SKM-1 (cell line): ENCODE measurements at regions not wholly inside any gene's neighbourhood (a gene's known extent, or its start where the extent isn't known, plus 50 kb on each side); places are given as distances from the start of the nearest gene placed in this dataset.
"Not testable (repeated sequence)": the region's sequence is repeated elsewhere in the genome, so short reads cannot be mapped to it uniquely, and the experiment has no call there.

Experiments
- DNase-seq: peaks from one replicate; lab custom pipeline; 2025; ENCODE audit not compliant: unreplicated experiment; lab: John Stamatoyannopoulos, UW

DNA sequence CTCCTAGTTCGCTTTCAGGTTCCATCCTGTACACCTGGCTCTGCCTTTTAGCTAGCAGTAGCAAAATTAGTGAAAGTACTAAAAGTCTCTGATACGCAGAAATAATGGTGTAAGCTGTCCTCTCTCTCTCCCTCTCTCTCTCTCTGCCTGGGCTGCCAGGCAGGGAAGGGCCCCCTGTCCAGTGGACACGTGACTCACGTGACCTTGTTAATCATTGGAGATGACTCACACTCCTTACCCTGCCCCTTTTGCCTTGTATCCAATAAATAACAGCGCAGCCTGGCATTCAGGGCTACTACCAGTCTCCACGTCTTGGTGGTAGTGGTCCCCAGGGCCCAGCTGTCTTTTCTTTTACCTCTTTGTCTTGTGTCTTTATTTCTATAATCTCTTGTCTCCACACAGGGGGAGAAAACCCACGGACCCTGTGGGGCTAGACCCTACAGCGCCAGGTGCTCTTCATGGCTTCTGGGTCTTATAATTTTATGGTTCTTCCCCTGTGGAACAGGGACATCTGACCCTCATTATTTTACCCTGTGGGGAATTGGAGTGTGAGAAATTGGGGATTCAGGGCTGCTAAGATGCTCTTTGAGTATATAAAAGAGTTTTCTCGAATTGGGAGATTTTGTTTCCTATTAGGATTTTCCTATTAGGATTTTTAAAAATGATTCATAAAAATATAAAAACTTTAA lies 1348.2 kb downstream of the GATA3 start:
- DNase-seq = not testable (repeated sequence)

DNA sequence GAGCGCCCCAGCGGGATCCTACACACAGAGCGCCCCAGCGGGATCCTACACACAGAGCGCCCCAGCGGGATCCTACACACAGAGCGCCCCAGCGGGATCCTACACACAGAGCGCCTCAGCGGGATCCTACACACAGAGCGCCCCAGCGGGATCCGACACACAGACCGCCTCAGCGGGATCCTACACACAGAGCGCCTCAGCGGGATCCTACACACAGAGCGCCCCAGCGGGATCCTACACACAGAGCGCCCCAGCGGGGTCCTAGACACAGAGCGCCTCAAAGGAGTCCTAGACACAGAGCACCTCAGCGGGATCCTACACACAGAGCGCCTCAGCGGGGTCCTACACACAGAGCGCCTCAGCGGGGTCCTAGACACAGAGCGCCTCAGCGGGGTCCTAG lies 1352.7 kb downstream of the GATA3 start:
- not testable (repeated sequence) for DNase-seq

DNA sequence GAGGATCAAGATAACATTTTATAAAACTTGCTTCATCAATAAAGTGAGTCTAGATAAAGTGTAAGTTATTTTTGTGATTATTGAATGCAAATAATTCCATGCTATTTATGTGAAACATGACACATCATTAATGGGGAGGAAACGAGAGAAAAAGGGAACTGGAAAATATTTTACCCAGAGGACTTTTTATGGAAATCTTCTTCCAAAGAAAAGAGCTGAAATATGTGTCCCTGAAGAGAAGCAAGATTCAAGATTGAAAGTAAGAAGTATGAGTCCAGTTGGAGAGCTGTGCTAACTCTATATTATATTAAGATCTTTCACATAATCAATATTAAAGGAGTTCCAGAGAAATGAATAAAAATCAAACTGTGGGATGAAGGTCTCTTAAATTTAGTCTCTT lies 1361.8 kb downstream of the GATA3 start:
- DNase-seq = no peak

DNA sequence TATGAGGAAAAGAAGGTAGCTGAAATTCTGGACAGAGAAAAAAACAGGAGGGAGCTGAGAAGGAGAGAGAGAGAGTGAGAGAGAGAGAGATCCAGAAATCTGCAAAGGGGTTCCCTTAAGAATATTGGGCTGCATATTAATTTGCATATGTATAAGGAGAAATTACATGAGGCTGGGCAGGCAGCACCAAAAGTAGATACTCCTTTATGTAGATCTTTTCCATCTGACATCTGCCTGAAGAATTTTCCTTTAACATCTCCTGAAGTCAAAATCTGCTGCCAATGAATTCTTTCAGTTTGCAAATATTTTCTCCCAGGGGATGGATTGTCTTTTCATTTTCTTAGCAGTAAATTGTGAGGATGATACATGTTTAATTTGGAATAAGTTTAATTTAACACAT lies 1365.3 kb downstream of the GATA3 start:
- no peak for DNase-seq

DNA sequence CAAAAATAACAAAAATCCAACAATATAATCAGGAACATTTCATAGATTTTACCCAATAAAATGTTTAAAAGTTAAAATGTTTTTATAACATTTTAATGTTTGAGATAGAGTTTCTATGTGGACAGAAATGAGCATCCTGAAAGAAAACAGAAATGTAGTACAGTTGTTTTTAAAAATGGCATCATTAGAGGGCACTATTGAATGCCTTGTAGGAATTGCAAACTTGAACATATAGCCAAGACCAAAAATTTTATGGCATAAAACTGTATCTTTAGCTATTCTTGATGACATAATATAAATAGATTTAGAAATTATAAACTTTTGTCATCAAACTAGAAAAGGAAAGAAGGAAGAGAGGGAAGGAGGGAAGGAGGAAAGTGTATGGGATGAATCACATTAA lies 1372.7 kb downstream of the GATA3 start:
- DNase-seq = no peak

DNA sequence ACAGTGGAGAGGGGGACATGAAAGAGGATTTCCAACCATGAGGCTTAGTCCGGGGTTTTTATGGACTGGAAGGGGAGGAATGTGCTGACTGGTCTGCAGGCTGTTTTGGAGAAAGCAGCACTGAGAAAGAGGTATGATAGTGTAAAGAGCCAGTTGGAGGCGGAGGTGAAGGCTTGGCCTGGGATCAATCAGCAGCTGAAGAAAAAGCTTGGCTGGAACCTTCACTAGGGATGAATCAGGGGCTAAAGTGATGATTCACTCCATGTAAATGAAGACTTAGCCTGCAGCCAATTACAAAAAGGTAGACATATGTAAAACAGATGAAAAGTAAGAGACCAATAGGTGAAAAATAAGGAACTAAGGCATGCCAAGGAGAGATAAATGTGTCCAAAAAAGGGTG lies 1382.6 kb downstream of the GATA3 start:
- DNase-seq = no peak

DNA sequence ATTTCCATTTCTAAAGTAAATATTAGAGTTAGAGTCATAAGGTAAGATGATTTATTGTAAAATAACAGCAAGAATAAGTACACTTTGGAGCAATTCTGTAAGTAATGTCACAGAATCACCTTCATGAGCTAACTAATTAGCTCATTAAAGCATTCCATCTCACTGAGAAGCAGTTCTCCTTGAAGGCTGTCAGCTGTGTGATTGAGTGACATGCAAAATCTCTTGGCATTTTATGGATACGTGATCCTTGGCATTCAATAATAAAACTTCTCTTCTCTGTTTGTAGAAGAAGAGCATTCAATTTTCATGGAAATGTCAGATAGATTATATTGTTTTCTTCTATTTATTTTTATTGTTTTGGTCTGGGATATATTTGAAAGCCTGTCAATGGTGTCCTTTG lies 1389.3 kb downstream of the GATA3 start:
- no peak for DNase-seq

DNA sequence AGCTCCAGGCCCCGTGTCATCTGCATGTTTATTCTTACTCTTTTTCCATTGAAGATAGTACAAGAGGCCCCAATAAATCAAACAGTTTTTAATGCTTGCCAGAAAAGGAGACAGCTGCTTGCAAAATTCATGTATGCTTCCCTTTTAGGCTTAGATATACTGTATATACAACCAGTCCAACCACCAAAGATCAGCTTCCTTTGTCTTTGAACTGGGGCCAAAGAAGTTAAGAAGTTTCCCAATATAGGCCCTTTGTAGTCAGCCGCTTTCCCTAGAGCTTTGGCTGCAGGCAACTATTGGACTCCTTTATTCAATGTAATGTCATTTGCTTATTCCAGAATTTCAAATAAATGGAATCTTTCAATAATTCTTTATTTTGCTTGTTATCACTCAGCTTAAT lies 1395.0 kb downstream of the GATA3 start:
- no peak for DNase-seq

DNA sequence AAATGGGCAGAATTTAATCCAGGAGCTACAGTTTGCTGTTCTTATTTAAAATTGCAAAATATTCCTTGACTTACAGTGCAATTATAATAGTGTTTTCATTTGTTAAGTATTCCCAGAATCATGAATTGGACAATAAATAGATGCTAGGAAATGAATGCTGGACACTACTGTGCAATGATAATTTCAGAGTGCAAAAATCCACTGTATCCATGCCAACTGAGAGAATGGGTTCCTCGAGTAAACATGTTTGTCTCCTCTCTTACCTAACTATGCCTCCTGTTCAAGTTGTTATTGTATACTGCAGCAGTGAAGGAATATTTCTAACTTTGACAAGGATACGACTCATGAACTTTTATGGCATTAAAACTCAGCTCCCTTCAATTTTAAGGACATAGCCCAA lies 1396.3 kb downstream of the GATA3 start:
- no peak for DNase-seq

DNA sequence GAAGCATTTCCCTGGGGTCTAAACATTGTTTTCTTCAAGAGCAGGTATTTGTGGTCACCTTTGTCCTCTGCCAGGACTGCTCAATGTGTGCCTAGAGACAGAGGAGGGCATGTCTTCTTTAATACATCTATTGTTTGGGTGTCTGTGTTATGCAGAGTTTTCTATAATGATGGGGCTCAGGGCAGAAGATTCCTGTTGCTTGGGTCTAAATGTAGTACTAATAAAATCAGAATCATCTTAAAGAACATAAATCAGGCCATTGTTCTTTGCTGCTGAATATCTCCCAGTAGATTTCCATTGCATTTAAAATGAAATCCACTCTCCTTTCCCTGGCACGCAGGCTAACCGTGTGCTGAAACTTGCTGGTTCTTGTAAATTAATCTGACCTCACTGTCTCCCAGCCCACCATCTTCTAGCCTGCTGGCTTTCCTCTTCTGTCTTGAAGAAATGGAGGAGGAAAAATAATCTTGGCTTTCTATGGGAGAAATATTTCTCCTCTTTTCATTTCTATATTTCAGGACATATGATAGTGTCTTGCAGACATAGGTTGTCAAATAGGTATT lies 1396.8 kb downstream of the GATA3 start:
- no peak for DNase-seq

DNA sequence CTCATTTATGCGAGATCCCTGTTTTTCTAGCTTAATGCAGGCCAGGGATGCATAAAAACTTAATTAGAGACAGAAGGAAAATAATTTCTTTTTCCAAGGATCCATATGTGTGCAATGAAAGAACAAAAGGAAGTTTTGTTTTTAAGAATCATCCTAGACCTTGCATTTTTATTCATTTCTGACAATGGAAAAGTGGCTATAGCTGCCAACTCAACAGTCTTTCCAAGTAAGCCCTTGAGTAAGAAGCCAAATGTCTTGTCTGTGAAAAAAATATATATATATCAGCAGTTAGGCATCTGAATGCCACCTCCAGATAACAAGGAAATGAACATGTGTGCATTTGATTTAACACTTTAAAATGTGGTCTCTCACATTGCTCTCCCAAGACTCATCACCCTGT lies 1397.6 kb downstream of the GATA3 start:
- no peak for DNase-seq

DNA sequence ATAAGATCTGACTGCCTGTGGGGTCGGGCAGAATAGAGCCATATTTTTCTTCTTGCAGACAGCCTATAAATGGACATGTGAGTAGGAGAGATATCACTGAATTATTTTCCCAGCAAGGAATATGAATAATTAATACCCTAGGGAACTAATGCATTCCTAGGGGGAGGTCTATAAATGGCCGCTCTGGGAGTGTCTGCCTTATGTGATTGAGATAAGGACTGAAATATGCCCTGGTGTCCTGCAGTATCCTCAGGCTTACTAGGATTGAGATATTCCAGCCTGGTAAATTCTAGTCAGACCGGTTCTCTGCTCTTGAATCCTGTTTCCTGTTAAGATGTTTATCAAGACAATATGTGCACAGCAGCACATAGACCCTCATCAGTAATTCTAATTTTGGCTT lies 1399.4 kb downstream of the GATA3 start:
- not testable (repeated sequence) for DNase-seq

DNA sequence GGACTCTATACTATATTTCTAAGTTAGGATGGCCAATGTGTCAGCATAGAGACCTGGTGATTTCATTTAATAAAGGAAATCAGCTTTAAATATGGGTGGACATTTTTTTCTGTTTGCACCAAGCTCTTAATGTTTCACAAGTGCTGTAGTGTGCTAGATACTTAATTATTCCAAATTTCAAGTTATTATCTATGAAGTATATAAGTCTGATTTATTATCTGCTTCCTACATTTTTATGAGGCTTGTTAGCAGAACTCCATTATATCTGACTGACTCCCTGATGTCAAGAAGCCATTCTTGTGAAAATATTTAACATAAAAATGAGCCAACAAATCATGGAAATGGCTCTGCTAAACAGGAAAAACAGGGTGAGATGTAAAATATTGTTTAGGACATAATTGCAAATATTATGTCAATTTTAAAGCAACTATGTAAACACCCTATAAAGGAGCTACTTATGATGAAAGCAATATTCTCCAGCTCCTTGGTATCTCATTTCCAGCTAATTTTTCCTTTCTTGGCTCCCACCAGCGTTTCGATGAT lies 1415.2 kb downstream of the GATA3 start:
- DNase-seq = no peak

DNA sequence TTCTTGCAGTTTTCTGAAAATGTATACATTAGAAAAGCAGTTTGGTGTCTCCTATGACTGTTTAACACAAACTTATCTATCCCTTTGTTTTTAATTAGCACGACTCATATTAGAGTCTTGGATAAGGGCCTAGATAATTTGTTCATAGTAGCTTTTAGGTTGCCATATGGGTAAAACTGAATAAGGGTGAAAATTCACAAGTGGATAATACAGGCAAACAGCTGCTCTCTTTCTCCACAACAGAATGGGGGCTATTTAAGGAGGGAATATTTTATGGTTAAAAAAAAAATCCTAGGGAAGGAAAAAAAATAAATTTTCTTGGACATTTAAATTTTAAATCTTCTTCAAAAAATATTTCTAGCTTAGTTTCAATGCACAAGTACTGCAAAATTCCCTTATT lies 1416.1 kb downstream of the GATA3 start:
- DNase-seq = no peak

DNA sequence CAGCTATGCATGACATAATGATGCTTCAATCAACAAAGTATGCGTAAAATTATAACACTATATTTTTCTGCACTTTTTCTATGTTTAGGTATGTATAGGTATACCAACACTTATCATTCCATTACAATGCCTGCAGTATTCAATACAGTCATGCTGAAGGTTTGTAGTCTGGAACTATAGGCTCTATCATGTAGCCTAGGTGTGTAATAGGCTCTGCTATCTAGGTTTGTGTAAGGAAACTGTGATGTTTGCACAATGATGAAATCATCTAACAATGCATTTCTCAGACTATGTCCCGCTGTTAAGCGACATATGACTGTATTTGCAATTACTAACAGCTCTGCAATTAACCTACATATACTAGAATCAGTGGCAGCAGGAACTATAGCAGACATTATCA lies 1447.5 kb downstream of the GATA3 start:
- DNase-seq = no peak

DNA sequence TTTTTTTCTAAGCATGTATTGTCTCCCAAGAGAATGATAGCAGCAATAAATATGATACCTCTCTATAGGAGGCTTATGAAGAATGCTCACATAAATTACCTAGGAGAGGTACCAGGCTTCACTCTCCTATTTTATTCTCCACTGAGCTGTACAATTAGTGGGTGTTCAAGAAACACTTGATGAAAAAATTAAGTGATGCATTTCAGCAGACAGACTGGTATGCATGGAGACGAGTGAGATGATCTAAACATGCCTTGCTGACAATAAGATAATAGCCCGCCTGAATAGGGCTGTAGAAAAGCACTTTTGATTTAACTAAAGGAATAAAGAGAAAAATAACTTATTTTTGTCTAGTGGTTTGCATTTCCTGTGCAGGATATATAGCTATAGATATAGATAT lies 1449.7 kb downstream of the GATA3 start:
- DNase-seq = no peak

DNA sequence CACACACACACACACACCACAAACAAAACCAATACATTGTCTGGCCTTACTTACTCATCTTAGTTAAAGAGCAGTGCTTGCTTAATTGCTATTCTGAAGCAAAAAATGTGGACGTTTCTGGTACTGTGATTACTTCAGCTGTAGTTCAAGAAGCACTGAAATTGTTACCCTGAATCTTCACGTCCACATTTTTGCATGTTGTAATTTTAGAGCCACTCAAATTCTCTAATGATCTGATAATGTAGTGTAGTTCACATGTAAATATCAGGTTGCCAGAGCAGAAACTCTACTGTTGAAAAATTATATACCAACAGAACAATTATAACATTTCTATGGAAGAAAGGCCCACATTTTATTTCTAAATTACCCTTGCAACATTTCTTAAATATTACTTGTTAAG lies 1451.1 kb downstream of the GATA3 start:
- DNase-seq = no peak

DNA sequence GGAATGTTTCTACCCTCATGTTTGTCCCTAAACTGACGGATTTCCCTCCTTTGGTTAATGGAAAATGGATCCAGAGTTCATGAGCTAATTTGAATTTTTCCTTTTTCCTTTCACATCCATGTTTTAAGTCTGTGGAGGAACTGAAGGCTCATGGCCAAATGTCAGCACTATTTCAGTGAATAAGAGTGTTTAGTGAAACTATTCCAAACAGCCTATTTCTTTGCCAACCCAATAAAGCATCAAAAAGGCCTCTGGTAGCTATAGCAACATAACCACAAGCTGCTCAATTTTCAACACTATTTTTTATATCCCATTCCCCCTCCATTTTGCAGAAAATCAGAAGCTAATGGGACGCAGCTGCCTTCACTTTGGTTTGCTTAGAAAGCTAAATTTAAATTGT lies 1454.1 kb downstream of the GATA3 start:
- DNase-seq = no peak

DNA sequence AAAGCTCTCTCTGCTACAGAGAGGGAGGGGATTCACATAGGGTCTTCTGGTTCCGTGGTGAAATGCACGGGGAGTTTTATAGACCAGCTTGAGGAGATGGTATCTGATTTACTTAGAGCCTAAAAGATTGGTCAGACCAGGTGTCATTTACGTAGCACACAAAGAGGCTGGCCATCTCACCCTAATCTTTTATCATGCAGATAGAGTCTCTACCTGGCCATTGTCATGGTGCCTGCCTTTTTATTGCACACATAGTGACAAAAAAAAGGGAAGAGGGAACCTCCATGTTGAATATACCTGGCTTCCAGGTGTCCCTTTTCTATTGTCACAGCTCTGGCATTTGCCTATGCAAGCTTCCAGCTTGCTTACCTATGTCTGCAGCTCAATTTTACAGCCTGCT lies 1456.1 kb downstream of the GATA3 start:
- no peak for DNase-seq

DNA sequence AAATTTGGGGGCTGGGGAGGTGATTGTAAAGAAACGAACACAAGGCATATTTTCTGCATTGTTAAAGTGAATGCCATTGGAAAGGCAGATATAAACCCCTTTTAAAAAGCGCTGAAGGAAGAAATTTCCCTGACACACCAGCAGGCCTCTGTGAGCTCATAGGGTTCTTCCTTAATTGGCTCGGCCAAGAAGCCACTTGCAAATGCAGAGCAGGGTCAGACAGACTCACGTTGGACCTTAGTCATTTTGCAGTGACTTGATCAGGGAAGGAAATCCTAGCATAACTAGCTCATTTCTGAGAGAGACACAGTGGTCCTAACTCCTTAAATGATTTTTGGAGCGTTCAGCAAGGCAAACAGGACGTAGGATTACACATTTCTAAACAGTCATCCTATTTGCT lies 1461.4 kb downstream of the GATA3 start:
- DNase-seq = no peak

DNA sequence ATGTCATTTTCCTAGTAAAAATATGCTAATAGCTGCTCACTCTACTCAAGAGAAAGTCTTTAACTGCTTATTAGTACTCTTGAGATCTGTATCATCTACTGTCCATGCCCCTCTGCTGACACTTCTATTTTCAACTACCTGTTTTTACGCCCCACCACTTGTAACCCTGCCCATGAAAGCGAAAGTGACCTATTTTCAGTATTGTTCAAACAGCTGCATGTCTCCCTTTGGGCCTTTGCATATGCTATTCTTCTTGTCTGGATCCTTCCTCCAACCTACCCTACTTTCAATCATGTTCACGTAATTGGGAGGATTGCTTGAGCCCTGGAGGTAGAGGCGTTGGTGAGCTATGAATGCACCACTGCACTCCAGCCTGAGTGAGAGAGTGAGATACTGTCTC lies 1481.3 kb downstream of the GATA3 start:
- DNase-seq = no peak

DNA sequence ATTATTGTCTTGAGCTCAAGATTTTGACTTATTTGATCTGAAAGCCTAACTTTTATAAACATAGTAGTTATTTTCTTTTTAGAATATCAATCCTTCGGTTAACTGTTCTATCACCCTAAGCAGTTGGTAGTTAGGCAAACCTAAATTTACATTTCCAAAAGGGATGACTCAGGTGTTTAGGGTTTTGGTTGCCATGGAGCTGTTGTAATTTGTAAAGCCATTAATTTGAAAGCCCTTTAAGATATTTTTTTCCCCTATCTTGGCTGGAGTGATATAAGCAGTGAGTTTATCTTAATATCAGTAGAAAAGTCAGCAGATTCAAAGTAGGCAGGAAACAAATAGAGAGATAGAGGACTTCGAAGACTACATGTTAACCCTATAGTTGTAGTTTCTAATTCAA lies 1472.6 kb upstream of the CELF2 start:
- DNase-seq = no peak
